ENCODE measurements at regions not wholly inside any gene's neighbourhood (a gene's known extent, or its start where the extent isn't known, plus 50 kb on each side); places are given as distances from the start of the nearest gene placed in this dataset.

GRCh38 chr2:102999958-103000357 is 238.1 kb downstream of the TMEM182 start:
- Histone ChIP-seq H3K4me3 (no peak overlapping the region), H3K27ac (no peak overlapping the region), H3K4me1 (no peaks in the 10 kb centered on the region), H3K27me3 (replicated peaks in 1 of 7) (no peaks in the 10 kb centered on the region), H3K36me3 (no peaks in the 10 kb centered on the region), H3K9me3 (peaks cover 0 to 11% (median 0%) of the 10 kb centered on the region in 8 donors)
- DNase-seq: no peak
- TF ChIP-seq POLR2AphosphoS5 (IDR thresholded peaks at IDR 0.05) (no peak), POLR2A (IDR thresholded peaks at IDR 0.05) (no peak), CTCF (IDR thresholded peaks at IDR 0.05 in 8 of 11, conservative IDR thresholded peaks at IDR 0.05 in 3 of 11) (no peak)
- intact Hi-C loops (cut with DNase I; ENCODE audit: low total_unique reads): no loop called here
- 81 to 89% (median 86%) methylated on average over 5 of the region's 5 CpGs for WGBS, 5 donors

DNA sequence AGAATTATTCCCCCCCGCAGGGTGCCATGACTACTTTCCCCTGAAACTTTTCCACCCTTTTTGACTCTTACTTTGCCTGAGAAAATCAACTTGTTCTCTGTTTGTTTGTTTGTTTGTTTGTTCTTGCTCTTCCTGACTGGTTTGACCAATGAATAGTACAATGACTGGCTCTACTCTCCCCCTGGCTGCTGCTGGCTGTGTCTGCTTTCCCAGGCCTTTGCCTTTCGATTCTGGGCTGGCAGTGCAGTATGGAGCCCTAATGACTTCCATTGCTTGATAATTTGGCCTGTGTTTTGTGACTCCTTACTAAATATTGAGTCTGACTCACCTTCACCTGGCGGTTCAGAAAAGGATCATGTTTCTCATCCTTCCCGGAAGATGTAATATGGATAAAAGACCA is 241.1 kb downstream of the TMEM182 start:
- DNase-seq: no peak
- Histone ChIP-seq H3K4me1 (no peaks in the 10 kb centered on the region), H3K27me3 (replicated peaks in 1 of 7) (no peaks in the 10 kb centered on the region), H3K4me3 (no peak overlapping the region), H3K27ac (no peak overlapping the region), H3K9me3 (peaks cover 0 to 11% (median 0%) of the 10 kb centered on the region in 8 donors), H3K36me3 (no peaks in the 10 kb centered on the region)
- intact Hi-C loops (cut with DNase I; ENCODE audit: low total_unique reads): no loop called here
- WGBS, 5 donors: 77 to 86% (median 79%) methylated on average over 4 of the region's 4 CpGs
- TF ChIP-seq POLR2A (IDR thresholded peaks at IDR 0.05): no peak
- TF ChIP-seq POLR2AphosphoS5 (IDR thresholded peaks at IDR 0.05): no peak
- TF ChIP-seq CTCF (IDR thresholded peaks at IDR 0.05 in 8 of 11, conservative IDR thresholded peaks at IDR 0.05 in 3 of 11): no peak

GRCh38 chr2:103003750-103004260 is 242.0 kb downstream of the TMEM182 start:
- Histone ChIP-seq H3K4me3 (no peak overlapping the region), H3K36me3 (no peaks in the 10 kb centered on the region), H3K27ac (no peak overlapping the region), H3K9me3 (peaks cover 0 to 11% (median 0%) of the 10 kb centered on the region in 8 donors), H3K27me3 (replicated peaks in 1 of 7) (no peaks in the 10 kb centered on the region), H3K4me1 (no peaks in the 10 kb centered on the region)
- 79 to 89% (median 88%) methylated on average over 9 of the region's 9 CpGs for WGBS, 5 donors
- intact Hi-C loops (cut with DNase I; ENCODE audit: low total_unique reads): no loop called here
- TF ChIP-seq CTCF (IDR thresholded peaks at IDR 0.05 in 8 of 11, conservative IDR thresholded peaks at IDR 0.05 in 3 of 11): no peak
- DNase-seq: no peak

DNA sequence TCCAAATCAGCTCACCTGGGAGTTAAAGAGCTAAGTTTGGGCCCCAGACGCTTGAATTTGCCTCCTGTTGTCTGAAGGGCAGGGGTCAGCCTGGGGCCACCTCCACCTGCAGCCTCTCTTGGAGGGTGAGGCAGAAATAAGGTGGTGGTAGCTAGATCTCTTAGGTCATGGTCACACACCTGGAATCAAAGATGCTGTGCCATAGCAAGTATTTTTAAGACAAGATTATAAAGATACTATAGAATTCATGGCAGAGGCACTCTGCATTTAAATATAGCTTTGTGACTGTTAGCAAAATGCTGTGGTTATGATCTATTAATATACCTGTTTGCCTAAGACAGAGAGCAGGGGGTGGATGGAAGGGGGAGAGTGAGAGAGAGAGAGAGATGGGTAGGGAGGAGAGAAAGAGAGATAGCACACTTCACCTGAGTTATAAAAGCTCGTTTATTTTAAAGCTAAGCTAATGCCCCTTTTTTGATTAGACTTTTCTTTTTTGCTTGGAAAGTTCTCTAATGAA is 242.7 kb downstream of the TMEM182 start:
- intact Hi-C loops (cut with DNase I; ENCODE audit: low total_unique reads): no loop called here
- 59 to 75% (median 63%) methylated on average over 2 of the region's 2 CpGs for WGBS, 5 donors

More for the DNA sequence above, 242.7 kb downstream of the TMEM182 start:
- Histone ChIP-seq H3K4me1 (no peaks in the 10 kb centered on the region), H3K27ac (no peak overlapping the region), H3K27me3 (replicated peaks in 1 of 7) (no peaks in the 10 kb centered on the region), H3K36me3 (no peaks in the 10 kb centered on the region), H3K9me3 (peaks cover 0 to 11% (median 0%) of the 10 kb centered on the region in 8 donors), H3K4me3 (no peak overlapping the region)
- DNase-seq: no peak
- no peak for TF ChIP-seq POLR2AphosphoS5 (IDR thresholded peaks at IDR 0.05)
- no peak for TF ChIP-seq POLR2A (IDR thresholded peaks at IDR 0.05)
- TF ChIP-seq CTCF (IDR thresholded peaks at IDR 0.05 in 8 of 11, conservative IDR thresholded peaks at IDR 0.05 in 3 of 11): no peak
